ENCODE measurements at regions not wholly inside any gene's neighbourhood (a gene's known extent, or its start where the extent isn't known, plus 50 kb on each side); places are given as distances from the start of the nearest gene placed in this dataset.

- H3K23me2 ChIP-seq (ENCODE audit: insufficient read length, low read depth, low read length, poor library complexity, severe bottlenecking): no peaks in the 10 kb centered on the region
- H3K4me1 Mint-ChIP-seq: peaks cover 7 to 15% of the 10 kb centered on the region in 2 experiments
- no peaks in the 10 kb centered on the region for H3K79me1 ChIP-seq (ENCODE audit: insufficient read depth, low read depth, low read length, poor library complexity, severe bottlenecking)
- H3K79me2 ChIP-seq (ENCODE audit: insufficient read depth, low read length): no peaks in the 10 kb centered on the region
- no peak overlapping the region for H3K4me3 Mint-ChIP-seq
- no peak overlapping the region for H3K23ac ChIP-seq (ENCODE audit: insufficient read length, low read depth, low read length)
- no peak overlapping the region for H3K4ac ChIP-seq (ENCODE audit: low read depth, low read length)
- no peaks in the 10 kb centered on the region for H3K9me3 ChIP-seq (ENCODE audit: control insufficient read depth, low read depth, low read length)
- no peak overlapping the region for H4K5ac ChIP-seq (ENCODE audit: insufficient read length, low read depth, low read length)
- H2BK15ac ChIP-seq (ENCODE audit: low read depth, low read length): no peak overlapping the region
- H3T11ph ChIP-seq (ENCODE audit: low read length): no peak overlapping the region
- no peaks in the 10 kb centered on the region for H4K20me1 ChIP-seq (ENCODE audit: control insufficient read depth, insufficient read depth, insufficient read length)
- H2BK5ac ChIP-seq (ENCODE audit: insufficient read length, low read length): no peak overlapping the region
- no peak overlapping the region for H4K8ac ChIP-seq (replicated peaks; ENCODE audit: insufficient read length, low read depth, low read length)
- no peak overlapping the region for H4K91ac ChIP-seq (ENCODE audit: insufficient read length, low read depth, low read length)
- WGBS (ENCODE audit: extremely low coverage, insufficient read length, low lambda C conversion rate): no CpG with 5 or more reads among the region's 15 CpGs
- H3K4me2 ChIP-seq (ENCODE audit: insufficient read depth, insufficient read length, low read length): no peak overlapping the region
- no peak overlapping the region for H2BK12ac ChIP-seq (ENCODE audit: insufficient read length, low read depth, low read length)
- DNase-seq: no peak
- no peak overlapping the region for H3K27ac ChIP-seq (ENCODE audit: insufficient read length, low read depth, low read length)
- no peaks in the 10 kb centered on the region for H3K27me3 Mint-ChIP-seq (ENCODE audit: low read depth)
- no peak overlapping the region for H2AK5ac ChIP-seq (ENCODE audit: insufficient read length, low read length)
- no peaks in the 10 kb centered on the region for H3K4me1 ChIP-seq (ENCODE audit: insufficient read depth, low read length)
- H3K18ac ChIP-seq (ENCODE audit: insufficient read length, low read depth, low read length): no peak overlapping the region
- H3K9ac ChIP-seq (ENCODE audit: extremely low read depth, insufficient read length, low read length): no peak overlapping the region
- no peak overlapping the region for H2BK20ac ChIP-seq (ENCODE audit: low read depth, low read length, poor library complexity, severe bottlenecking)
- H3K14ac ChIP-seq (ENCODE audit: insufficient read depth, low read length): no peak overlapping the region
- H3K9me3 Mint-ChIP-seq: no peaks in the 10 kb centered on the region
- H3K27me3 ChIP-seq (ENCODE audit: insufficient read depth, low read length): no peaks in the 10 kb centered on the region
- no peak overlapping the region for H2AFZ ChIP-seq (ENCODE audit: low read length)
- H3K56ac ChIP-seq (ENCODE audit: insufficient read length, low read depth, low read length): no peak overlapping the region
- no peak for TF ChIP-seq CTCF (conservative IDR thresholded peaks at IDR 0.05)
- no peaks in the 10 kb centered on the region for H3K36me3 Mint-ChIP-seq (ENCODE audit: insufficient read depth in 1 of 3, low read depth in 3 of 3)
- H2BK120ac ChIP-seq (ENCODE audit: low read depth, low read length, poor library complexity, severe bottlenecking): no peak overlapping the region
- H3K27ac Mint-ChIP-seq: no peak overlapping the region
These were observed 75.7 kb downstream of the RBM43 start for GRCh38 chr2:151186011-151186410.

All from H9 (cell line).